Nephron progenitor cell (in vitro differentiated cells): ENCODE measurements at regions not wholly inside any gene's neighbourhood (a gene's known extent, or its start where the extent isn't known, plus 50 kb on each side); places are given as distances from the start of the nearest gene placed in this dataset.
A peak's percentile ranks its signal among the peaks of the same experiment; 100 is the strongest.

Source experiments
- DNase-seq: peaks from one replicate; pipeline ENCODE4 v3.0.0; 2021
- H3K27ac Mint-ChIP-seq: 2 replicates; pipeline ENCODE4 v1.8.0; 2021; ENCODE audit warnings: mild to moderate bottlenecking, moderate library complexity, mixed read lengths
- H3K27me3 Mint-ChIP-seq: 2 replicates; pipeline ENCODE4 v1.8.0; 2021; ENCODE audit warnings: mild to moderate bottlenecking, low read depth, mixed read lengths; ENCODE audit not compliant: poor library complexity
- H3K36me3 Mint-ChIP-seq: 2 replicates; pipeline ENCODE4 v1.8.0; 2021; ENCODE audit warnings: low read depth, mixed read lengths
- H3K4me1 Mint-ChIP-seq: 2 replicates; pipeline ENCODE4 v1.8.0; 2021; ENCODE audit warnings: mixed read lengths
- H3K4me3 Mint-ChIP-seq: 2 replicates; pipeline ENCODE4 v1.8.0; 2021; ENCODE audit warnings: mild to moderate bottlenecking, moderate library complexity, mixed read lengths
- H3K9me3 Mint-ChIP-seq: 2 replicates; pipeline ENCODE4 v1.8.0; 2021; ENCODE audit warnings: mild to moderate bottlenecking, moderate library complexity, mixed read lengths
- CTCF ChIP-seq: fragments of 200-600 bp; sonication (generic); IDR thresholded peaks from 2 replicates; pipeline ENCODE4 v1.5.0; 2021; ENCODE audit warnings: antibody characterized with exemption

- TF ChIP-seq CTCF, result no peak
- H3K27ac Mint-ChIP-seq, result no peak overlapping the region
- peaks cover 6% of the 10 kb centered on the region for H3K27me3 Mint-ChIP-seq
- DNase-seq, result no peak
- H3K4me1 Mint-ChIP-seq, result peaks cover 38% of the 10 kb centered on the region
- H3K9me3 Mint-ChIP-seq, result no peaks in the 10 kb centered on the region
- no peaks in the 10 kb centered on the region for H3K36me3 Mint-ChIP-seq
- no peak overlapping the region for H3K4me3 Mint-ChIP-seq
Measured at GRCh38 chr6:137733372-137733771, 133.7 kb upstream of the TNFAIP3 start.

- H3K36me3 Mint-ChIP-seq, result no peaks in the 10 kb centered on the region
- H3K4me3 Mint-ChIP-seq, result no peak overlapping the region
- no peaks in the 10 kb centered on the region for H3K9me3 Mint-ChIP-seq
- TF ChIP-seq CTCF, result no peak
- peaks cover 41% of the 10 kb centered on the region for H3K4me1 Mint-ChIP-seq
- H3K27ac Mint-ChIP-seq, result peak overlapping the region; percentile 4
- peaks cover 6% of the 10 kb centered on the region for H3K27me3 Mint-ChIP-seq
- DNase-seq, result no peak
Measured at GRCh38 chr6:137734005-137734874, 132.8 kb upstream of the TNFAIP3 start.

- H3K27me3 Mint-ChIP-seq, result peaks cover 6% of the 10 kb centered on the region
- no peak overlapping the region for H3K4me3 Mint-ChIP-seq
- H3K27ac Mint-ChIP-seq, result no peak overlapping the region
- no peaks in the 10 kb centered on the region for H3K9me3 Mint-ChIP-seq
- TF ChIP-seq CTCF, result no peak
- DNase-seq, result no peak
- no peaks in the 10 kb centered on the region for H3K36me3 Mint-ChIP-seq
- peaks cover 44% of the 10 kb centered on the region for H3K4me1 Mint-ChIP-seq
Measured at GRCh38 chr6:137734875-137735182, 132.2 kb upstream of the TNFAIP3 start.

- Mint-ChIP-seq H3K27me3 (peaks cover 3% of the 10 kb centered on the region), H3K36me3 (no peaks in the 10 kb centered on the region), H3K9me3 (no peaks in the 10 kb centered on the region), H3K4me1 (peaks cover 44% of the 10 kb centered on the region), H3K27ac (peak overlapping the region; percentile 20), H3K4me3 (no peak overlapping the region)
- no peak for DNase-seq
- no peak for TF ChIP-seq CTCF
Measured at GRCh38 chr6:137736048-137736818, 130.8 kb upstream of the TNFAIP3 start.

GRCh38 chr6:137736911-137737310, 130.1 kb upstream of the TNFAIP3 start:
- H3K27me3 Mint-ChIP-seq, result peaks cover 3% of the 10 kb centered on the region
- no peak for TF ChIP-seq CTCF
- peaks cover 44% of the 10 kb centered on the region for H3K4me1 Mint-ChIP-seq
- H3K4me3 Mint-ChIP-seq, result no peak overlapping the region
- no peak overlapping the region for H3K27ac Mint-ChIP-seq
- H3K36me3 Mint-ChIP-seq, result no peaks in the 10 kb centered on the region
- H3K9me3 Mint-ChIP-seq, result no peaks in the 10 kb centered on the region
- DNase-seq, result no peak
